WI38 (cell line): ENCODE measurements at regions not wholly inside any gene's neighbourhood (a gene's known extent, or its start where the extent isn't known, plus 50 kb on each side); places are given as distances from the start of the nearest gene placed in this dataset.

Source experiments
- H3K4me3 ChIP-seq: 2 replicates; pipeline ENCODE4 v1.5.1; 2011; ENCODE audit warnings: low read depth, mild to moderate bottlenecking, control low read depth, low read length
- TF ChIP-seq, protein P1 (sequence below): IDR thresholded peaks from 2 replicates; pipeline ENCODE4 v1.5.1; 2012; ENCODE audit warnings: low read depth, mild to moderate bottlenecking, control low read depth, low read length

DNA sequence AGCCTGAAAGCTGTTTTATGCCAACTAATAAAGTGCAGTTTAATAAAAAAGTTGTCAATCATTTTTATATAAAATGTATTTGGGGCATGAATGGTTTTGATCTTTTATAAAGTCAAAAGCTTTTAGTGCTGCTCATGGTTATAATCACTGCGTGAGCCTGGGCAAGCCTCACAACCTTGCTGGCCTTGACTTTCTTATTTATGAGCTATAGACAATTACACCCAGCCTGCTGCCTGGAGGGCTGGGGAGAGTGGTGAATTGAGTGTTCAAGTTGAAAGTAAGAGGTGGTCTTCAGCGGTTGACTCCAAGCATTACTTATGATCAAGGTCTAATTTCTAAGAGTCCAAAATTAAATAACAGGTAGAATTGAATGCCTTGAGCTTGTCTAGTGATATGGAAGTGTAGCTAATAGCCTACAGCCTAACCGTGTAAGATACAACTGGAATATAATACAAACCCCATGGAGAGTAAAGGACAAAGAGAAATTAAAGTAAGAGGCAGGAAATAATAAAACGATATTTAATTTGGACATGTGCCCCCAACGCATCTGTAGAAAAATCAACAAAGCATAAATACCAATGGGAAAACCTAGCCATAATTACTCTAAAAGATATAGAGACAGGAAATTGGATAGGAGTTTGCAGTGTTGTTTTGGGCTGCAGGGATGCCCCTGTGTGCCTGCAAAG lies 106.0 kb upstream of the CYP1B1 start:
- no peak overlapping the region for H3K4me3 ChIP-seq
- TF ChIP-seq, protein P1, sequence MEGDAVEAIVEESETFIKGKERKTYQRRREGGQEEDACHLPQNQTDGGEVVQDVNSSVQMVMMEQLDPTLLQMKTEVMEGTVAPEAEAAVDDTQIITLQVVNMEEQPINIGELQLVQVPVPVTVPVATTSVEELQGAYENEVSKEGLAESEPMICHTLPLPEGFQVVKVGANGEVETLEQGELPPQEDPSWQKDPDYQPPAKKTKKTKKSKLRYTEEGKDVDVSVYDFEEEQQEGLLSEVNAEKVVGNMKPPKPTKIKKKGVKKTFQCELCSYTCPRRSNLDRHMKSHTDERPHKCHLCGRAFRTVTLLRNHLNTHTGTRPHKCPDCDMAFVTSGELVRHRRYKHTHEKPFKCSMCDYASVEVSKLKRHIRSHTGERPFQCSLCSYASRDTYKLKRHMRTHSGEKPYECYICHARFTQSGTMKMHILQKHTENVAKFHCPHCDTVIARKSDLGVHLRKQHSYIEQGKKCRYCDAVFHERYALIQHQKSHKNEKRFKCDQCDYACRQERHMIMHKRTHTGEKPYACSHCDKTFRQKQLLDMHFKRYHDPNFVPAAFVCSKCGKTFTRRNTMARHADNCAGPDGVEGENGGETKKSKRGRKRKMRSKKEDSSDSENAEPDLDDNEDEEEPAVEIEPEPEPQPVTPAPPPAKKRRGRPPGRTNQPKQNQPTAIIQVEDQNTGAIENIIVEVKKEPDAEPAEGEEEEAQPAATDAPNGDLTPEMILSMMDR, result no peak

DNA sequence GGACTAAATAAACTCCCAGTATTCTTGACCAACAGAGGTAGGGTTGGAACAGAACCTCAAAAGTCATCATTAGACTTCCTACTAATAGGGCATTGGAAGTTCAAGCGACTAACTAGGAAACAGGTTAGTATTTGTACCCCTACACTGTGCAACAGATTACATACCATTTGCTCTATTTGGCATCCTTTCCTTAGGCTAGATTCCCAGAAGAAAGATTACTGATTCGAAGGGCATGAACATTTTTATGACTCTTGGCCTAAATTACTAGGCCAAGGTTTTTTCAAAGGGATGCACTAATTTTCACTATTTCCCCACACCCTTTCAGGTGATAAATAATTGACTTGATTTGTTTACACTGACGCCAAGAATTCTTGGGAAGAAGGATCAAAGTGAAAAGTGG lies 104.8 kb upstream of the CYP1B1 start:
- H3K4me3 ChIP-seq, result no peak overlapping the region
- TF ChIP-seq, protein P1, result no peak

DNA sequence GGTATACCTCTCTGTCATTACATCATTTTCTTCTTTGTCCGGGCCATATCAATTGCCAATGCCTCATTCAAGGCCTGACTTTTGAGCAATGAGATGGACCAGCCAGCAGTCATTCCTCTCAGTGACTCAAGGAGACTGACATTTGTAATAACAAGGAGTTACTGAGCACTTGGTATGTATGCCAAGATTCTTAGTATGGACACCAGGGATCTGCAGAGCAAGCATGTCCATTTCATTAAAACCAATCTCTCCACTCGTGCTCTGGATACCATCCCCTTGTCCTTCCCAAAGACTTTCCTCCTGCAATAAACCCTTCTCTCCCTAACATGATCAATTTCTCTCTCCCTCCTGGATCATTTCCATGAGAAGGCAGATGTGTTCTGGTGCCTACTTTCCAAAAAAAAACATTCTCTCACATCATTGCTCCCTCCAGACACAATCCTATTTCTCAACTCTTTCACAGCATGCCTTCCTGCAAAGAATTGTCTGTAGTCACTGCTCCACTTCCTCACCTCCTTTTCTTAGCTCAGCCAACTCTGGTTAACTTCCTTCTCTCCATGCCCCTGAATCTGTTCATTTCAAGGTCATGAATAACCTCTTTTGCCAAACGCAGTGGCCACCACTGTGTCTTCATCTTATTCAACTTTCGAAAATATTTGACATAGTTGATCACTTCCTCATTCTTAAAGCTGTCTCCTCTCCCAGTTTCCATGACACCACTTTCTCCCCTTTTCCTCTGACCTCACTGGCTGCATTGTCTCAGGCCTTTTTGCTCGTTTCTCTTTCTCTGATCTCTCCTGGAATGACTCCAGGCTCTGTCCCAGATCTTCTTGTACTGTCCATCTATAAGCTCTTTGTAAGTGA lies 102.8 kb upstream of the CYP1B1 start:
- no peak overlapping the region for H3K4me3 ChIP-seq
- TF ChIP-seq, protein P1, result no peak

DNA sequence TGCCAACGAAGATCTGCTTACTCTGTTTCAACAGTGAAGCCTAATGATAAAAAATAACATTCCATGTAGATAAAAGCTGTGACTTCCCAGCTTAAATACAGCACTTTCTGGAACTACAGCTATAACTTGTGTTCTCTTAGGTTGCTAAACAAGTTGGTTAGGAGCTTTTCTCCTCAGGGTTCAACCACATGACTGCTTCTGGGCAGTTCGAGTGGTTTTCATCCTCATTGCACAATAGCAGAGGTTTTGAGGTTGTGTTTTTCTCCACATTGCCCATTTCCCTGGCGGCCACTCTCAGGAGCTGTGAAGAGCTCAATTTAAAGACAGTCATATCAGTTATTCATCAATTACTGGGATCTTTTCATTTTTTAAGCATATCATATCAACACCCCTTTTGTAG lies 102.2 kb upstream of the CYP1B1 start:
- H3K4me3 ChIP-seq, result no peak overlapping the region
- TF ChIP-seq, protein P1, result no peak

DNA sequence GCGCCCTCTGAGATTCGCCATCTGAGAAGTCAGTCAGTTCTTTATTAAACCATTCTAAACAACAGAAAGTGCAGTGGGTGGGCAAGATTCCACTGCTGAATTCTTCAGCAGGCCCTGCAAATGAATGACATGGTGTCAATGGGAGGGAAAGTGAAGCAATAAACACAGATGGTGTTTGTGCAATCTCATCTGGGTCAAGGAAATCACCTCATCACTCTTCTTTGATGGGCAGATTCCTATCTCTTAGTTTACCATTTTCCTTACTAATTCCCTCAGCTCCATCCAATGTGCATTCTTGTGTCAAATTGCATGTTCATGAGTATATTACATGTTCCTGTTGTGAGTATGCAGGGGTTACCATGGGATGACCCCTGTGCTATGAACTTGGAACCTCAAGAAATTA lies 100.7 kb upstream of the CYP1B1 start:
- no peak overlapping the region for H3K4me3 ChIP-seq
- TF ChIP-seq, protein P1, result no peak

DNA sequence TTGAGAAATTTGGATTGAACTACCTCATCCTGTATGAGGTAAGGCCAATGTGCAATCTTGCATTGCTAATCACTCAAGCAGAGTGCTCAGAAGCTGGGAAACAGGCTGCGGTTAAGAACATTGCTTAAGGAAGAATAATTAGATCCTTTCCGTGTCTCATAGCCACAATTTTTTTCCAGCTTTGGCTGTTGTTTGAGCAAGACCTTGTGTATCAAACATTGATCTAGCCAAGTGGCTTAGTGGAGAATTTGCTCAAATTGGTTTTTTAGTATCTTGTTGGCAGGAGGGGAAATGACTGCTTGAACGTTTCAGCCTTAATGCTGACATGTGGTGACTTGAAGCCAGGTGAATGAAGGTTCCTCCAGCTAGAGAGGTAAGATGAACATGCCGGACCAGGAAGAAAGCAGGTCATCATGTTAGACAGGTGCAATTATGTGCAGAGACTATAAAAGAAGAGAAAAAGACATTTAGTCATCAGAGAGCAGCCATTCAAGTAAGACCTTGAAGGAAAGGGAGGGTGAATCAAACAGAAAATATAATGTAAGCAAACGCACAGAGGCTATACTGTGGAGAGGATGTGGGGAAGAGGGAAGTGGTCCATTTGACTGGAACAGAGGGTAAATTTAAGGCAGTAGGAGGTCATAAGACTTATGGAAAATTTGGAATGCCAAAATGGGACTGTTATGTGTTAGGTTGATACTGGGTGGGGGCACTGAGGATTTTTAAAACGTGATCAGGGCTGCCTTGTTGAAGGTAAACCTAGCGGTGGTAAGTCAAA lies 98.9 kb upstream of the CYP1B1 start:
- no peak overlapping the region for H3K4me3 ChIP-seq
- TF ChIP-seq, protein P1, result no peak
